OCI-LY1 (cell line): ENCODE measurements at regions not wholly inside any gene's neighbourhood (a gene's known extent, or its start where the extent isn't known, plus 50 kb on each side); places are given as distances from the start of the nearest gene placed in this dataset.

Experiments used
- H2AFZ ChIP-seq: fragments of 200-600 bp; sonication (generic), shearing (Covaris generic); 2 replicates; pipeline ENCODE4 v1.6.0; 2014; ENCODE audit warnings: antibody characterized with exemption, mild to moderate bottlenecking, low read length
- H3F3A ChIP-seq: fragments of 200-600 bp; sonication (generic), shearing (Covaris generic); 2 replicates; pipeline ENCODE4 v1.6.0; 2014; ENCODE audit warnings: mild to moderate bottlenecking, antibody characterized with exemption, low read length, moderate library complexity; ENCODE audit not compliant: insufficient read depth
- H3K27ac ChIP-seq: fragments of 200-600 bp; sonication (generic); 2 replicates; pipeline ENCODE4 v1.5.1; 2014; ENCODE audit warnings: low read length, mixed run types, mild to moderate bottlenecking, low read depth; ENCODE audit not compliant: poor library complexity, severe bottlenecking
- H3K27me3 ChIP-seq: fragments of 200-600 bp; sonication (generic); 2 replicates; pipeline ENCODE4 v1.6.0; 2014; ENCODE audit warnings: antibody characterized with exemption, mild to moderate bottlenecking, low read length, moderate library complexity; ENCODE audit not compliant: insufficient read depth
- H3K36me3 ChIP-seq: fragments of 200-600 bp; sonication (generic); 2 replicates; pipeline ENCODE4 v1.6.1; 2014; ENCODE audit warnings: mild to moderate bottlenecking, antibody characterized with exemption, low read length, moderate library complexity, mixed read lengths; ENCODE audit not compliant: insufficient read depth
- H3K4me1 ChIP-seq: fragments of 200-600 bp; sonication (generic); 2 replicates; pipeline ENCODE4 v1.5.1; 2014; ENCODE audit warnings: mild to moderate bottlenecking, low read length, moderate library complexity; ENCODE audit not compliant: insufficient read depth, severe bottlenecking
- H3K4me2 ChIP-seq: fragments of 200-600 bp; sonication (generic), shearing (Covaris generic); 2 replicates; pipeline ENCODE4 v1.6.1; 2014; ENCODE audit warnings: low read length
- H3K4me3 ChIP-seq: fragments of 200-600 bp; sonication (generic); 2 replicates; pipeline ENCODE4 v1.5.1; 2014; ENCODE audit warnings: low read length, low read depth, mild to moderate bottlenecking, mixed read lengths; ENCODE audit not compliant: poor library complexity, severe bottlenecking
- H3K79me2 ChIP-seq: fragments of 200-600 bp; shearing (Covaris generic); 2 replicates; pipeline ENCODE4 v1.6.1; 2016; ENCODE audit warnings: mixed run types, low read length, mixed read lengths; ENCODE audit not compliant: insufficient read depth
- H3K9ac ChIP-seq: fragments of 200-600 bp; sonication (generic), shearing (Covaris generic); 2 replicates; pipeline ENCODE4 v1.6.1; 2014; ENCODE audit warnings: mild to moderate bottlenecking, low read length, mixed read lengths
- H3K9me2 ChIP-seq: fragments of 200-600 bp; sonication (generic), shearing (Covaris generic); 2 replicates; pipeline ENCODE4 v1.6.1; 2014; ENCODE audit warnings: low read depth, mild to moderate bottlenecking, low read length, mixed read lengths
- H3K9me3 ChIP-seq: fragments of 200-600 bp; shearing (Covaris generic); 2 replicates; pipeline ENCODE4 v1.6.1; 2014; ENCODE audit warnings: low read length, mixed read lengths
- H4K20me1 ChIP-seq: fragments of 200-600 bp; sonication (generic), shearing (Covaris generic); 2 replicates; pipeline ENCODE4 v1.6.0; 2016; ENCODE audit warnings: mild to moderate bottlenecking, low read length; ENCODE audit not compliant: insufficient read depth
- EZH2 ChIP-seq: fragments of 200-600 bp; sonication (generic), shearing (Covaris generic); IDR thresholded peaks from 2 replicates; pipeline ENCODE4 v1.8.0; 2017; ENCODE audit warnings: borderline replicate concordance, mixed run types, mild to moderate bottlenecking, antibody characterized with exemption, low read length, moderate library complexity, mixed read lengths
- TF ChIP-seq, protein P1 (sequence below): fragments of 200-600 bp; sonication (generic), shearing (Covaris generic); IDR thresholded peaks from 2 replicates; pipeline ENCODE4 v1.5.1; 2017; ENCODE audit warnings: mild to moderate bottlenecking, antibody characterized with exemption, low read length, moderate library complexity, mixed read lengths

DNA sequence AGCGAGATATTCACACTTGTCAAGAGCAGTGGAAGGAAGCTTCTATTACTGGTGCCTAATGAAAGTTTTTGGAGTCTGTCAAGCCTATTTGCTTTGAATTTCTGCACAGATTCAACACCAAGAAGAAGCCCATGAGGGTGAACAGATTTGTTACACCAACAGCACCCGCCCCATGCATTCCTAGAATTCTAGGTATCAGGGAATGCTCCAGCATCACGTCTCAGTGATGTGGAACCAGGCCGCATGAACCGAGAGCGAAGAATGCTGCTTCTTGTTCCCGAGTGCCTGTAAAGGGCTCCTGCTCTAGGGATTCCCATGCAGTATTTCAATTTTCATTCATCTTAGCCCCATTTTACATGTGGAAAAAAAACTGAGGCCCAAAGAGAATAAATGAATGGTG lies 69.7 kb downstream of the KCNF1 start:
- H3K4me1 ChIP-seq, result no peaks in the 10 kb centered on the region
- H3K4me2 ChIP-seq, result no peak overlapping the region
- no peaks in the 10 kb centered on the region for H3K27me3 ChIP-seq
- H3K9me3 ChIP-seq, result no peaks in the 10 kb centered on the region
- no peaks in the 10 kb centered on the region for H3K79me2 ChIP-seq
- TF ChIP-seq, protein P1, sequence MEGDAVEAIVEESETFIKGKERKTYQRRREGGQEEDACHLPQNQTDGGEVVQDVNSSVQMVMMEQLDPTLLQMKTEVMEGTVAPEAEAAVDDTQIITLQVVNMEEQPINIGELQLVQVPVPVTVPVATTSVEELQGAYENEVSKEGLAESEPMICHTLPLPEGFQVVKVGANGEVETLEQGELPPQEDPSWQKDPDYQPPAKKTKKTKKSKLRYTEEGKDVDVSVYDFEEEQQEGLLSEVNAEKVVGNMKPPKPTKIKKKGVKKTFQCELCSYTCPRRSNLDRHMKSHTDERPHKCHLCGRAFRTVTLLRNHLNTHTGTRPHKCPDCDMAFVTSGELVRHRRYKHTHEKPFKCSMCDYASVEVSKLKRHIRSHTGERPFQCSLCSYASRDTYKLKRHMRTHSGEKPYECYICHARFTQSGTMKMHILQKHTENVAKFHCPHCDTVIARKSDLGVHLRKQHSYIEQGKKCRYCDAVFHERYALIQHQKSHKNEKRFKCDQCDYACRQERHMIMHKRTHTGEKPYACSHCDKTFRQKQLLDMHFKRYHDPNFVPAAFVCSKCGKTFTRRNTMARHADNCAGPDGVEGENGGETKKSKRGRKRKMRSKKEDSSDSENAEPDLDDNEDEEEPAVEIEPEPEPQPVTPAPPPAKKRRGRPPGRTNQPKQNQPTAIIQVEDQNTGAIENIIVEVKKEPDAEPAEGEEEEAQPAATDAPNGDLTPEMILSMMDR, result no peak
- no peak for TF ChIP-seq EZH2
- H3K9ac ChIP-seq, result no peak overlapping the region
- H4K20me1 ChIP-seq, result no peaks in the 10 kb centered on the region
- H3K36me3 ChIP-seq, result no peaks in the 10 kb centered on the region
- no peak overlapping the region for H2AFZ ChIP-seq
- H3K4me3 ChIP-seq, result no peak overlapping the region
- H3K27ac ChIP-seq, result no peak overlapping the region
- H3F3A ChIP-seq, result no peaks in the 10 kb centered on the region
- no peaks in the 10 kb centered on the region for H3K9me2 ChIP-seq

DNA sequence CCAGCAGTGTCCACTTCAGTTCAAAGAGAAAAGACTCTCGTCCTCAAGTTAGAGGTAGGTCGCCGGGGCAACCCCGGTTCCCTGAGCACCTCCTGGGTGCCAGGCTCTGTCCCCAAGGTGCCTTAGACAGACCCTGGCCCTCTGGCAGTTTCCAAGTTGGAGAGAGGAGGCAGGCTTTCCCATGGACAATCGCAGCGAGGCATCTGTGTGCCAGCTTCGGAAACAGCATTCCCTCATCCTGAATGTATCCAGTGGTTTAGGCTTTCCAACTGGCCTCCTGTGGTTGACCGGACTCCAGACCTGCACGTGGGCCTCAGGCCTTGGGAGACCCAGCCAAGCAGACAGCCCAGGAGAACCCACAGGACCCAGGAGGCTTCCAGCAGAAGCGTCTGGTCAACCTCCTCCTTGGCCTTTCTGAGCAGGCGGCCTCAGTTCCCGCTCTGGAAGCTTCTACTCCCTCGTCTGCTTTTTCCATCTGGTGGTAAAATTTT lies 70.3 kb downstream of the KCNF1 start:
- H3K36me3 ChIP-seq, result no peaks in the 10 kb centered on the region
- H3F3A ChIP-seq, result no peaks in the 10 kb centered on the region
- H3K27me3 ChIP-seq, result no peaks in the 10 kb centered on the region

DNA sequence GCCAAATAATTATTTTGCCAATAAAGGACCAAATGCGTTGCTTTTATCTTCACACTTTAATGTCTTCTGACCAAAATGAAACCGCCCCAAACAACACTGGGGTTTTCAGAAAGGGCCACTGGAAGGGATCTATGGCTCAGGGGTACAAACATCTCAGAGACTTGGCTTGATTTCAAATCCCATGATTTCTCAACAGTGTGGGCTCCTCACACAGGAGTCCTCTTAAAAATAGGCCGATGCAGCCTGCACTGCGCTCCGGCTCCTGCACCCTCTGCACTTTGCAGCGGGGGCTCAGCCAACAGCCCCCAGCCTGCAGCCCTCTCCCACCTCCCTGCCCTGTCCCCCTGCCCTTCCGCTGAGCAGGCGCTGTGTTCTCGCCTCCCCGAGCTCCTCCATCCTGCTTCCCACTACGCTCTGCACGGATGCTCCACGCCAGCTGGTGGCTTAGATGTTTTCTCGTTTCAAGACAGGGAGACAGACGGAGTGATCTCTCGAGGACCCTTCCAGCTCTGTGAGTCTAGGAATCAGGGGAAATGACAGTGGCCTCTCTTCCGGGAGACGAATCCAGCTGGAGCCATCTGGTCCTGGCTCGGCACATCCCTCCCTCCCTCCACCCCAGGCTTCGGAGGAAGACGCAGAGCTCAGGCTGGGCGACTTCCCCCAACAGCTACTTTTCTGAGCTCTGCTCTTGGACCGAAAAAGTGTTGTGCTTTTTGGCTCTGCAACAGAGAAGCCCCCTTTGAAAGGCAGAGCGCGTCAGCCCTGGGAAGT lies 71.4 kb downstream of the KCNF1 start:
- Histone ChIP-seq H3K4me1 (no peaks in the 10 kb centered on the region), H3K9me2 (no peaks in the 10 kb centered on the region), H3K4me2 (no peak overlapping the region), H3K27me3 (no peaks in the 10 kb centered on the region), H3K9ac (no peak overlapping the region), H3K79me2 (no peaks in the 10 kb centered on the region), H3K36me3 (no peaks in the 10 kb centered on the region), H2AFZ (no peak overlapping the region), H3F3A (no peaks in the 10 kb centered on the region), H3K27ac (no peak overlapping the region), H3K4me3 (no peak overlapping the region), H3K9me3 (no peaks in the 10 kb centered on the region), H4K20me1 (no peaks in the 10 kb centered on the region)
- TF ChIP-seq, protein P1, result no peak
- no peak for TF ChIP-seq EZH2

More for the DNA sequence above, 70.3 kb downstream of the KCNF1 start:
- H3K4me1 ChIP-seq, result no peaks in the 10 kb centered on the region
- no peak overlapping the region for H3K27ac ChIP-seq
- H3K9me2 ChIP-seq, result no peaks in the 10 kb centered on the region
- no peak overlapping the region for H3K4me3 ChIP-seq
- no peaks in the 10 kb centered on the region for H3K9me3 ChIP-seq
- no peaks in the 10 kb centered on the region for H3K79me2 ChIP-seq
- no peaks in the 10 kb centered on the region for H4K20me1 ChIP-seq
- H2AFZ ChIP-seq, result no peak overlapping the region
- TF ChIP-seq, protein P1, result no peak
- no peak for TF ChIP-seq EZH2
- H3K9ac ChIP-seq, result no peak overlapping the region
- H3K4me2 ChIP-seq, result no peak overlapping the region
